Heart right ventricle (tissue), 16 donors: ENCODE measurements at regions not wholly inside any gene's neighbourhood (a gene's known extent, or its start where the extent isn't known, plus 50 kb on each side); places are given as distances from the start of the nearest gene placed in this dataset.

Experiments
- ATAC-seq, 8 donors: fragments of 200-7000 bp; cut with Tn5 transposase; one replicate each; pipeline ENCODE4 v1.9.1; 2020; ENCODE audit warnings: mild to moderate bottlenecking in 8 of 8, moderate library complexity in 8 of 8, moderate number of reproducible peaks in 1 of 8
- DNase-seq, 2 donors: peaks; one replicate each; pipeline ENCODE4 v3.0.0-alpha.2; 2020
- H3K27ac ChIP-seq, 10 donors: fragments of 200-600 bp; sonication (generic) in 2 of 10; one replicate each; pipeline versions ENCODE4 v1.5.0 to v1.8.0; 2020 to 2022; ENCODE audit warnings: mild to moderate bottlenecking in 3 of 10
- H3K27me3 ChIP-seq, 7 donors: fragments of 200-600 bp; one replicate each; pipeline ENCODE4 v1.8.0; 2021 to 2022; ENCODE audit warnings: mild to moderate bottlenecking in 2 of 7
- H3K36me3 ChIP-seq, 9 donors: fragments of 200-600 bp; sonication (generic) in 1 of 9; one replicate each; pipeline versions ENCODE4 v1.5.0 to v1.8.0; 2020 to 2022; ENCODE audit warnings: mild to moderate bottlenecking in 2 of 9
- H3K4me1 ChIP-seq, 9 donors: fragments of 200-600 bp; sonication (generic) in 1 of 9; one replicate each; pipeline versions ENCODE4 v1.5.0 to v1.8.0; 2020 to 2022; ENCODE audit warnings: mild to moderate bottlenecking in 4 of 9
- H3K4me3 ChIP-seq, 10 donors: fragments of 200-600 bp; sonication (generic) in 2 of 10; one replicate each; pipeline versions ENCODE4 v1.5.0 to v1.8.0; 2020 to 2022; ENCODE audit warnings: mild to moderate bottlenecking in 7 of 10, moderate library complexity in 2 of 10
- H3K9me3 ChIP-seq, 11 donors: fragments of 200-600 bp in 10 of 11; sonication (generic) in 2 of 11; one replicate each; pipeline versions ENCODE4 v1.5.0 to v1.8.0; 2013 to 2022; ENCODE audit warnings: mild to moderate bottlenecking in 2 of 11, control low read depth in 1 of 11, moderate library complexity in 1 of 11
- WGBS, 2 donors: extraction: QIAGEN DNeasy Blood & Tissue Kit; methylation state at CpG; one replicate each; pipeline ENCODE4 v1.1.7; 2013; ENCODE audit warnings: inconsistent platforms in 1 of 2; 5-methylcytosine and 5-hydroxymethylcytosine counted together
- intact Hi-C, 10 donors: fragments of 100-400 bp; cut with DNase I; formaldehyde crosslinking; loops; one replicate each; pipeline versions ENCODE4 v1.11.1 to v1.14.2; 2022
- TF ChIP-seq, protein P1 (sequence below), 9 donors: fragments of 200-600 bp; sonication (generic) in 2 of 9; IDR thresholded peaks; one replicate each; pipeline versions ENCODE4 v1.5.0 to v1.8.0; 2021 to 2022; ENCODE audit warnings: antibody characterized with exemption in 9 of 9, mild to moderate bottlenecking in 5 of 9, moderate library complexity in 1 of 9
- donor health status: Arrhythmogenic right ventricular cardiomyopathy.
- donor health status: ischemic (EF 13 %, LVEDD 7.1; RV severe dilation, severe dysfunction).
- donor health status: healthy with polysubstance abuse.
- donor health status: DM: no; HTN: yes; CAD: no.
- donor health status: DM: no; HTN: no; CAD: no.
- donor health status: ischemic (EF 25% LVEDD 6.9; RV normal size, moderate dysfunction).
- donor health status: ischemic (EF 25% LVEDD 5.7; RV mildly dilated, moderate dysfunction).
- donor health status: healthy.
- donor health status: DM: yes; HTN: yes; CAD: no.
- donor health status: Ischemic cardiomyopathy.
- donor health status: ischemic (EF 35%, LVEDD 5.7; RV mildly dilated, moderate dysfunction).
- donor health status: nonischemic (EF 11% LVEDD 7.7; RV severe dilation, severe dysfunction).
- donor health status: DM: yes; HTN: yes; CAD: no.
- donor health status: PGD.
- donor health status: ischemic (EF 29% LVEDD 5.4; RV normal size, mild dysfunction).
- donor health status: nonischemic (EF 23%, LVEDD 6.1; RV moderate dilation, normal function).

DNA sequence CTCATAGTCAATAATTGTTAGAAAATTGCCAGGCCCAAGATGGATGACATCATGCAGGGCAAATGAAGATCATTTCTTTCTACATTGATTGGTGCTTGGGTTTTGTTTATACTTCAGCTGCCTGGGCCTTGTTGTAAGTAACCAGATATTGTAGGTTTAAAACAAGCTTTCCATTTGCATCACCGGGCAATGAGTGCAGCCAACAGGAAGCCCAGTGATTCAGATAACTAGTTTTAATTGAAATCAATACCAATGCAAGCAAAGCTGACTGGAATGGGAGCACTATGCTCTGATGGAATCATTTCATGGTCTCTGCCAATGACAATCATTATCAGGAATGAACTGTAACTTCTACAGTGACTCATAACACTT lies 279.3 kb downstream of the DUSP6 start:
- no peaks in the 10 kb centered on the region for H3K36me3 ChIP-seq
- 56 to 59% methylated on average over 1 of the region's 1 CpG for WGBS, 2 donors
- H3K9me3 ChIP-seq, result no peaks in the 10 kb centered on the region
- peak in 2 of 8 donors; percentile 25 to 37 for ATAC-seq
- no peaks in the 10 kb centered on the region for H3K27me3 ChIP-seq
- TF ChIP-seq, protein P1, sequence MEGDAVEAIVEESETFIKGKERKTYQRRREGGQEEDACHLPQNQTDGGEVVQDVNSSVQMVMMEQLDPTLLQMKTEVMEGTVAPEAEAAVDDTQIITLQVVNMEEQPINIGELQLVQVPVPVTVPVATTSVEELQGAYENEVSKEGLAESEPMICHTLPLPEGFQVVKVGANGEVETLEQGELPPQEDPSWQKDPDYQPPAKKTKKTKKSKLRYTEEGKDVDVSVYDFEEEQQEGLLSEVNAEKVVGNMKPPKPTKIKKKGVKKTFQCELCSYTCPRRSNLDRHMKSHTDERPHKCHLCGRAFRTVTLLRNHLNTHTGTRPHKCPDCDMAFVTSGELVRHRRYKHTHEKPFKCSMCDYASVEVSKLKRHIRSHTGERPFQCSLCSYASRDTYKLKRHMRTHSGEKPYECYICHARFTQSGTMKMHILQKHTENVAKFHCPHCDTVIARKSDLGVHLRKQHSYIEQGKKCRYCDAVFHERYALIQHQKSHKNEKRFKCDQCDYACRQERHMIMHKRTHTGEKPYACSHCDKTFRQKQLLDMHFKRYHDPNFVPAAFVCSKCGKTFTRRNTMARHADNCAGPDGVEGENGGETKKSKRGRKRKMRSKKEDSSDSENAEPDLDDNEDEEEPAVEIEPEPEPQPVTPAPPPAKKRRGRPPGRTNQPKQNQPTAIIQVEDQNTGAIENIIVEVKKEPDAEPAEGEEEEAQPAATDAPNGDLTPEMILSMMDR (IDR thresholded peaks at IDR 0.05), result no peak
- DNase-seq, result no peak
- H3K4me3 ChIP-seq, result no peak overlapping the region
- no peak overlapping the region for H3K27ac ChIP-seq
- intact Hi-C loops, result no loop called here
- H3K4me1 ChIP-seq, result peaks cover 0 to 8% (median 0%) of the 10 kb centered on the region in 9 donors

DNA sequence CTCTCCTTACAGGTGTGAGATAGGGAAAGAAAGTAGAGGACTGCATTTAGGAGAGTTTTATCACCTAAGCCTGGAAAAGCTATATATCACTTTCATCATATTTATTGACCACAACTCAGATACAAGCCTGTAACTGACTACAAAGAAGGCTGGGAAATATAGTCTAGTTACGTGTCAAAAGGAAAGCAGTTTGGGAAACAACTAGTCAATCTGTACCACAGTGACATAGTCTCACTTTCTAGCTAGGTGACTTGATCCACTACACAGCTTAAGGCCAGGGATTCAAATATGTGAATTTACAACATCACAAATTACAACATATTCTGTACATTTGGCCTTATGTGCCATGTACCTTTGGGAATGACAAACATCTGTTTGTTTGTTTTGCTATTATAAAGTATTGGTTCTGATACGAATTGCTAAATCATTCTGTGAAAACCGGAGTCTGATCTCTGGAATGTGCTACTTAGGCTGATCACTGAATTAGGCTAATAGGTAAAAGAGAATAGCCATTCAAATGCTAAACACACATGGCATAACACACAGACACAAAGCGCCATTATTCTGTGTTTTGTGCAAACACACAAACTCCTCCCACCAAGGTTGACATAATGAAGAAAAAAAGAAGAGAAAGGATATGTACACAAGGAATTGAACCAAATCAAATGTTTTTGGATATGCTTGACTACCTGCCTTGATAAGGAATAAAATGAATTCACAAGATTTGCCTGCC lies 279.8 kb downstream of the DUSP6 start:
- Histone ChIP-seq H3K4me3 (no peak overlapping the region), H3K27ac (no peak overlapping the region), H3K27me3 (no peaks in the 10 kb centered on the region), H3K4me1 (peaks cover 0 to 8% (median 0%) of the 10 kb centered on the region in 9 donors), H3K36me3 (no peaks in the 10 kb centered on the region), H3K9me3 (no peaks in the 10 kb centered on the region)
- no peak for DNase-seq
- TF ChIP-seq, protein P1 (IDR thresholded peaks at IDR 0.05), result no peak
- no peak for ATAC-seq
- WGBS, 2 donors, result 96 to 98% methylated on average over 4 of the region's 4 CpGs
- intact Hi-C loops, result no loop called here

DNA sequence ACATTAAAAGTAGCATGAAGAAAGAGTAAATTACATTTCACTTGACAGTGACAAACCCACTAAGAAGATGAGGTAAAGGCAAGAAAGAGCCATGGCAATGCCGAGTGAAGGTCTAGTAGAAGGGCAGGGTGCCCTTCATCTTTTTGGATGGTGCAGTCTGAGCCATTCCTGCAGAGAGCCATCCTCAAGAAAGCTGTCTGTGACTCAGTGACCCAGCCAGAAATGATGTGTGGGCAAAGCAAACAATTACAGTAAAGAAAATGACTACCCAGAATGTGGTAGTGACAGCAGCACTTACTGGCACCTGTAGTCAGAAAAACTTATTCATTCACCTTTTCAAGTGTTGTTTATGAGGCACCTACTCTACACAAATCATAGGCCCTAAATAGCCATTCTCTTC lies 281.7 kb downstream of the DUSP6 start:
- H3K36me3 ChIP-seq, result no peaks in the 10 kb centered on the region
- no peaks in the 10 kb centered on the region for H3K9me3 ChIP-seq
- H3K27ac ChIP-seq, result no peak overlapping the region
- DNase-seq, result no peak
- WGBS, 2 donors, result 91 to 95% methylated on average over 1 of the region's 1 CpG
- H3K4me3 ChIP-seq, result no peak overlapping the region
- intact Hi-C loops, result no loop called here
- ATAC-seq, result no peak
- H3K27me3 ChIP-seq, result no peaks in the 10 kb centered on the region
- TF ChIP-seq, protein P1 (IDR thresholded peaks at IDR 0.05), result no peak
- peaks cover 0 to 3% (median 0%) of the 10 kb centered on the region in 9 donors for H3K4me1 ChIP-seq

DNA sequence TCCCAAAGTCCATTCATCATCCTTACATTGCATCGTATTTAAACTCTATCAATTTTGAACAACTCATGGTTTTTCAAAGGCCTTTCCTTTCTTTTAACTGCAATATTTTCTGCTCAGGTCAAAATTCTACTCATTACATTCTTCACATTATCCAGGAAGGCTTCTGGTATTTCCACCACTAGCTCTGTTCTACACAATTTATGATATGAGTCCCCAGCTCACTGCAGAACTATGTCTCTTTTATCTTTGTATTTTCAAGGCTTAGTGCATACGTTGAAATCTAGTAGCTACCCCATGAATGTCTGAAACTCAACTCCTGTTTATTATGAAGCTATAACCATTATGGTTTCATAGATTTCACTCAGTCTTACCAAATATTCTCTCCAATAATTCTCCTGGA lies 282.9 kb downstream of the DUSP6 start:
- TF ChIP-seq, protein P1 (IDR thresholded peaks at IDR 0.05), result no peak
- DNase-seq, result no peak
- Histone ChIP-seq H3K9me3 (no peaks in the 10 kb centered on the region), H3K4me3 (no peak overlapping the region), H3K4me1 (peaks cover 0 to 3% (median 0%) of the 10 kb centered on the region in 9 donors), H3K27me3 (no peaks in the 10 kb centered on the region), H3K36me3 (no peaks in the 10 kb centered on the region), H3K27ac (no peak overlapping the region)
- 71% methylated on average over 2 of the region's 2 CpGs for WGBS, 2 donors
- intact Hi-C loops, result loop anchor here in 2 of 10 donors (10.0 kb wide), 2 partner anchors 95 to 275 kb away; no protein-coding TSS in a partner anchor
- no peak for ATAC-seq
